Erythroblast (primary cell): ENCODE measurements at regions not wholly inside any gene's neighbourhood (a gene's known extent, or its start where the extent isn't known, plus 50 kb on each side); places are given as distances from the start of the nearest gene placed in this dataset.

Experiments
- GATA1 ChIP-seq: IDR thresholded peaks from 2 replicates; pipeline ENCODE4 v1.6.1; 2011; ENCODE audit warnings: low read depth, mild to moderate bottlenecking, control low read depth, low read length, moderate library complexity
- POLR2A ChIP-seq: IDR thresholded peaks from 2 replicates; pipeline ENCODE4 v1.6.1; 2011; ENCODE audit warnings: mild to moderate bottlenecking, low read length

DNA sequence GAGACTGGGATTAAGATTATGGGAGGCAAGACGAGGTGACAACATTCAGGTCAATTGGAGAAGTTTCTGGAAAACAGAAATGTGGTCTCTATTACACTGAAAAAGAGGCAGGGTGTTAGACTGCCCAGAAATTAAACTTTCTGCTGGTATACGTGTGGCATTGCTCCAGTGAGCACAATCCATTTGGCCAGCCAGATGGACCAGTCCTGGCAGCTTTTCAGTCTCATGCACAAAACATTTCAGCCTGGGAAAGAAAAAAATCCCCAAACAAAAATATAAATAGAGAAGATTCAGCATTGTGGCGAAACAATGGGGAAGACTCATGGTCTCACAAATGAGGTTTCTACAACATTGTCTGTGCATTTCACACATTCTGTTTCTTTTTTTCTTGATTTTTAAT, 113.9 kb downstream of the HNMT start:
- no peak for TF ChIP-seq POLR2A
- no peak for TF ChIP-seq GATA1
